ENCODE measurements at regions not wholly inside any gene's neighbourhood (a gene's known extent, or its start where the extent isn't known, plus 50 kb on each side); places are given as distances from the start of the nearest gene placed in this dataset.

DNA sequence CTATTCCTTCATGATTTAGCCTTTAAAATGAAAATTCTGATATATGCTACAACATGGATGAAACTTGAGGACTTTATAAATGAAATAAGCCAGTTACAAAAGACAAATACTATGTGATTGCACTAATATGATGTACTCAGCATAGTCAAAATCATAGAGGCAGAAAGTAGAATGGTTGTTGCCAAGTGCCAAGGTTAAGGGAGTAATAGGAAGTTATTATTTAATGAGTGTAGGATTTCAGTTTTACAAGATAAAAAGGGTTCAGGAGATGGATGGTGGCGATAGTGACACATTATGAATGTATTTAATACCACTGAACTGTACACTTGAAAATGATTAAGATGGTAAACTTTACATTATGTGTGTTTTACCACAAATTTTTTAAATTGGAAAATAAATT lies 73.1 kb upstream of the FMN2 start:
- TF ChIP-seq, protein P1, sequence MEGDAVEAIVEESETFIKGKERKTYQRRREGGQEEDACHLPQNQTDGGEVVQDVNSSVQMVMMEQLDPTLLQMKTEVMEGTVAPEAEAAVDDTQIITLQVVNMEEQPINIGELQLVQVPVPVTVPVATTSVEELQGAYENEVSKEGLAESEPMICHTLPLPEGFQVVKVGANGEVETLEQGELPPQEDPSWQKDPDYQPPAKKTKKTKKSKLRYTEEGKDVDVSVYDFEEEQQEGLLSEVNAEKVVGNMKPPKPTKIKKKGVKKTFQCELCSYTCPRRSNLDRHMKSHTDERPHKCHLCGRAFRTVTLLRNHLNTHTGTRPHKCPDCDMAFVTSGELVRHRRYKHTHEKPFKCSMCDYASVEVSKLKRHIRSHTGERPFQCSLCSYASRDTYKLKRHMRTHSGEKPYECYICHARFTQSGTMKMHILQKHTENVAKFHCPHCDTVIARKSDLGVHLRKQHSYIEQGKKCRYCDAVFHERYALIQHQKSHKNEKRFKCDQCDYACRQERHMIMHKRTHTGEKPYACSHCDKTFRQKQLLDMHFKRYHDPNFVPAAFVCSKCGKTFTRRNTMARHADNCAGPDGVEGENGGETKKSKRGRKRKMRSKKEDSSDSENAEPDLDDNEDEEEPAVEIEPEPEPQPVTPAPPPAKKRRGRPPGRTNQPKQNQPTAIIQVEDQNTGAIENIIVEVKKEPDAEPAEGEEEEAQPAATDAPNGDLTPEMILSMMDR (IDR thresholded peaks at IDR 0.05), result no peak
- no peak for TF ChIP-seq POLR2A (IDR thresholded peaks at IDR 0.05)
- TF ChIP-seq EP300 (IDR thresholded peaks at IDR 0.05), result no peak

All from suprapubic skin (tissue), 3 donors.